Globus pallidus (tissue), 1 donor: ENCODE measurements at regions not wholly inside any gene's neighbourhood (a gene's known extent, or its start where the extent isn't known, plus 50 kb on each side); places are given as distances from the start of the nearest gene placed in this dataset.

ENCODE experiments used
- DNase-seq: peaks from one replicate; pipeline ENCODE4 v3.0.0-alpha.2; 2015; ENCODE audit warnings: low spot score

GRCh38 chr12:91533366-91533765, 350.7 kb upstream of the DCN start:
- DNase-seq: no peak

GRCh38 chr12:91529829-91530228, 347.2 kb upstream of the DCN start:
- no peak for DNase-seq

DNA sequence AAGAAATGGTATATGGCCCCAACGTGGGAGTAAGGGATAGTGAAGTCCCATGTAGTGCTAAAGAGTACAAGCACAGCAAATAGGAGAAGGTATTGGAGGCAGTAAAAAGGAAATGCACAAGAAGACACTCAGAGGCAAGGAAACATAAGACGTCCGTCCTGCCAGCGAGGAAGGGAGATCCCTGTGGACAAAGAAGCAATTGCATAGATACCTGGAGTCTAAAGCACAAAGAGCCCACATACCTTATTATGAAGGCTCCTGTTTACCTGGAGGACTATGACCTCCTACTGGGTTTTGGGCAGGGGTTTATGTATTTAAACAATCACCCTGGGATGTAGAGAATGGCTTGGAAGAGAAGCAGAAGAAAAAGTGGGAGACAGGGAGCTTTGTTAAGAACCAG, 341.2 kb upstream of the DCN start:
- DNase-seq: no peak

DNA sequence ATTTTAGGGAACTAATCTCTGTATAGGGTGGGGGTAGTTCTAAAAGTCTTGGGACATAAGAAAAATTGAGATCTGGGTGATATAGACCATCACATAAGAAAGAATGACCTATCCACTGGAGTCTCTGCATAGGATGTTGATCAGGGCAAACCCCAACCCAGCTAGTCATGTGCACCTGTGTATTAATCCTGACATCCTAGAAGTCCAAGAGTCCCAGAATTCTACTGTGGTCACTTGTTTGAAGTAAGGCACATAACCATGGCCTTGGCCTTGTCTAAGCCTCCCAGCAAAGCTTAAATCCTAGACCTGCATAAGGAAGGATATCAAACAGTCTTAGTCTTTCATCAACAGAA, 334.1 kb upstream of the DCN start:
- no peak for DNase-seq

GRCh38 chr12:91515944-91516694, 333.5 kb upstream of the DCN start:
- no peak for DNase-seq

DNA sequence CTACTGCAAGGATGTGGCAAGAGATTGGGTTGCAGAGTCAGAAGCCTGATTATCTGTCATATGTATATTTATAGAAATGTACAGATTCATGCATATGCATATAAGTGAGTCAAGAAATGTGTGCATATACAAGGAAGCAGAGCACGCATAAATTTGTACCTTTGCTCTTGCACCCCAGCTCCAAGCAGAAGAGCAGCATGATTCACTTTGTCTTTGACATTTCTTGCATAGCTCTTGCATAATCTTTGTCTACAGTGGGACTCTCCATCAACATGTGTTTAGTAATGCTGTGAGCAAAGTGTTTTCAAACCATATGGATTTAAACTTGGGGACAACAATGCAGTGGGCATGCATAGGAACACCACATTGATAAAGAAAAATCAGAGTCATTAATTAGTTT, 330.7 kb upstream of the DCN start:
- no peak for DNase-seq

GRCh38 chr12:91511795-91512420, 329.3 kb upstream of the DCN start:
- DNase-seq: no peak

DNA sequence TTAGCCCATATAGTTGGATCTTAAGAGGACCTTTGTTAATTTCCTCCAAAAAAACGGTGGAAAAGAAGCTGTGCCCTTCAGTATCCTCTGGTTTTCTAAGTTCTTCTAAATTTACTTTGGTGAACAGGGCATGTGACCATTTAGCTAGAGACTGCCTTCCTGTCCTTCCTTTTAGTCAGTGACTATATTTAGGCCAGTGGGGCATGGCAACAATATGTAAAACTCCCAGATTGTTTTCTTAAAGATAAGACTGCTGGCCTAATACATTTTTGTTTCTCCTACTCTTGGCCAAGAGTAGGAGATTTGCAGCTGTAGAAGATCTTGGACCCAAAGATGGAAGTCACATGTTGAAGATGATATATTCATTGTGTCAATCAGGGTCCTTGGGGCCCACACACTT, 325.1 kb upstream of the DCN start:
- DNase-seq: no peak

DNA sequence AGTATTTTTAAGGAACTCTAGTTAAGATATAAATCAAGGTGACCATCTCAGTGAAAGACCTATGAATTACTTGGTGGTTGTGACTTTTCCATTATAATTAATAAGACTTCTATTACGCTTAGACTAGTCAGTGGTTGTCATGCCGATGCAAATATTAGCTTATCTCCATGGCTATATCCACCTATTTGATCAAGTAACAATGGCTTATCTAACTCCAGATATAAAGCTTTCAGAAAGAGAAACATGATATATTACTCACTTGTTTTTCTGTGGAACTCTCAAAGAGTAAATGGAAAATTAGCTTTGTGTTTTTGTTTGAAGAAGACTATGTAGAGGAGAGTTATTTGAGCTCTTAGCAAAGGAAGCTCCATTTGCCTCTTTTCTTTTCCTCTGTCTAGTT, 323.8 kb upstream of the DCN start:
- no peak for DNase-seq

- DNase-seq: no peak
Observed at GRCh38 chr12:91505006-91505405, 322.4 kb upstream of the DCN start.

- no peak for DNase-seq
Observed at GRCh38 chr12:91502208-91502607, 319.6 kb upstream of the DCN start.

- DNase-seq: no peak
Observed at GRCh38 chr12:91496337-91496736, 313.7 kb upstream of the DCN start.

GRCh38 chr12:91493308-91493707, 310.7 kb upstream of the DCN start:
- no peak for DNase-seq

DNA sequence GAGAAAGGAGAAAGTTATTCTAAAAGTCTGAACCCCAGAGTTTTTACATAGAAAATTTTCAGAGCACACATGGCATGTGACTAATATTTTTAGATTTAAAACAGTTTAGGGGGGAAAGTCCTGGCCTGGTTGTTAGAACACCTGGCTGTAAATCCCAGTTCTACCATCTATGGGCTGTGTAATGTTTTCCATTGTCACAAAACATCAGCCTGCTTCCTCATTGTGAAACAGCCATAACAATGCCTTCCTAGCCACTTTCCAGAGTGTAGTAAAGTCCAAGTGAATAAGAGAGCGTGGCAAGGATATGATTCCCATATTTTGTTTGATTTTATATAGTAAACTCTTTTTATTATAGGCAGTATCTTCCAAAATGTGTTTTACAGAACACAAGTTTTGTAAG, 310.0 kb upstream of the DCN start:
- no peak for DNase-seq

- no peak for DNase-seq
Observed at GRCh38 chr12:91490667-91491311, 308.2 kb upstream of the DCN start.

GRCh38 chr12:91483471-91483985, 300.9 kb upstream of the DCN start:
- DNase-seq: no peak

DNA sequence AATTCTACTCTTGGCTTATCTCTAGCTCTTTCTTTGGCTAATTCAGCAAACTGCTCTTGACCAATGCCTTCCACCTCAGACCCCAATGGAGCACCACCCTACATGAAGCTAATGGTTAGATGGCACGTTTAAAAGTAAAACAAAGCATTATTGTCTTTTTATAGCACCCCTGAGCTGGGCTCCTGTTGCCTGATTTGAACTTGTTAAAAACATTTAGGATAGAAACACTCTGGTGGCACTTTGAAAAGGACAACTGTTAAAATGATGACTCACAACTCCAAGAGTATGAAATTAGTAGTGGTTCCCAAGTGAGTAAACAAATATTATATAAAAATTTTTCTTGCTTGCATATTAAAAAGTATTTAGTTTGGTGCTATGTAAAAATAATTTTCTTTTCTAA, 299.6 kb upstream of the DCN start:
- no peak for DNase-seq

DNA sequence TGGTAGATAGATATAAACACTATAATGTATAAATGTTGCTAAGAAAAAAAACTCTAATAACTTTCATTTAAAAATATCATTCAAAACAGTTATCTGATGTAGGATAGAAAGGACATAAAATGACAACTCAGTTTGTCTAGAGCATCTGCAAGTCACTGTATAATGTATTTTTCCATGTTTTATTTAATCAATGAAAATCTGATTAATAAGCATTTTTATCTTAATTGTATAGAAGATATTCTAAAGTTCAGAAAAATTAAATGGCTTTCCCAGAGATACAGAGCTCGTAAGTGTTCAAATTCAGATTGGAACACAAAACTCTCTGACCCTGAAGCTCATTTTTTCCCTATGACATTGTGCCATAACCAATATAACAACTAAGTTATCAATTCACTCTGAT, 295.9 kb upstream of the DCN start:
- no peak for DNase-seq

DNA sequence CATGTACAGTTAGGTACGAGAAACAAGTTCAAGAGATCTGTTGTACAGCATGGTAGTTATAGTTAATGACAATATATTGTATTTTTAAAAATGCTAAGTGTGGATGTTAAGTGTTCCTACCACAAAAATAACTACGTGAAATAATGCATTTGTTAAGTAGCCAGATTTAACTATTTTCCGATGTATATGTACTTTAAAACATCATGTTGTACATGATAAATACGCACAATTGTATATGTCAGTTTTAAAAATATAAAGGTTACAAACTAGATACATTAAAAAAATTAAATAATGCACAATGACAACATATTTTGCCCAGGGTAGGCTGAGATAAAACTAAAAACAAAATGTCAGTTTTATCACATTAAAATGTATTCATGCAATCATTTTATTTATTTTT, 285.1 kb upstream of the DCN start:
- DNase-seq: no peak

GRCh38 chr12:91461061-91461460, 278.4 kb upstream of the DCN start:
- DNase-seq: no peak

GRCh38 chr12:91460469-91460868, 277.9 kb upstream of the DCN start:
- DNase-seq: no peak

GRCh38 chr12:91455321-91455720, 272.7 kb upstream of the DCN start:
- no peak for DNase-seq

- no peak for DNase-seq
Observed at GRCh38 chr12:91454179-91454578, 271.6 kb upstream of the DCN start.
